ENCODE measurements at regions not wholly inside any gene's neighbourhood (a gene's known extent, or its start where the extent isn't known, plus 50 kb on each side); places are given as distances from the start of the nearest gene placed in this dataset.

- no peak for DNase-seq (ENCODE audit: low spot score)
Measured at GRCh38 chr4:138028923-138029322, 213.2 kb downstream of the SLC7A11 start.

DNA sequence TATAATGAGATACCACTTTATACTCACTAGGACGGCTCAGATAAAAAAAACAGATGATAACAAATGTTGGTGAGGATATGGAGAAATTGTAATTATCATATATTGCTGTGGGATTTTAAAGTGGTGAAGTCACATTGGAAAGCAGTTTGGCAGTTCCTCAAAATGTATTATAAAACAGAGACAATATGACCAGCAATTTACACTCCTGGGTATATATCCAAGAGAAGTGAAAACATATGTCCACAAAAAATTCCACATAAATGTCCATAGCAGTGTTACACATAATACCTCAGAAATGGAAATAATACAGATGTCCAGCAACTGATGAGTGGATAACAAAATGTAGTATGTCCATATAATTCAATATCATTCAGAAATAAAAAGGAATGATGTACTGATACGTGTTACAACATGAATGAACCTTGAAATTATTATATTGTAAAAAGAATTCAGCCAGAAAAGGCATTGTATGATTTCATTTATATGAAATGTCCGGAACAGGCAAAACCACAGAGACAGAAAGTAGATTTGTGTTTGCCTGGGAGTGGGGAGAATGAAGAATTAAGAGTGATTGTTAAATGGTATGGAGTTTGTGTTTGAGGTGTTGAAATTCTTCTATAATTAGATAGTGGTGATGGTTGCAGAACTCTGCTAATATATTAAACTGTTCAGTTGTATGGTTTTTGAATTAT lies 220.9 kb downstream of the SLC7A11 start:
- no peak for DNase-seq (ENCODE audit: low spot score)

DNA sequence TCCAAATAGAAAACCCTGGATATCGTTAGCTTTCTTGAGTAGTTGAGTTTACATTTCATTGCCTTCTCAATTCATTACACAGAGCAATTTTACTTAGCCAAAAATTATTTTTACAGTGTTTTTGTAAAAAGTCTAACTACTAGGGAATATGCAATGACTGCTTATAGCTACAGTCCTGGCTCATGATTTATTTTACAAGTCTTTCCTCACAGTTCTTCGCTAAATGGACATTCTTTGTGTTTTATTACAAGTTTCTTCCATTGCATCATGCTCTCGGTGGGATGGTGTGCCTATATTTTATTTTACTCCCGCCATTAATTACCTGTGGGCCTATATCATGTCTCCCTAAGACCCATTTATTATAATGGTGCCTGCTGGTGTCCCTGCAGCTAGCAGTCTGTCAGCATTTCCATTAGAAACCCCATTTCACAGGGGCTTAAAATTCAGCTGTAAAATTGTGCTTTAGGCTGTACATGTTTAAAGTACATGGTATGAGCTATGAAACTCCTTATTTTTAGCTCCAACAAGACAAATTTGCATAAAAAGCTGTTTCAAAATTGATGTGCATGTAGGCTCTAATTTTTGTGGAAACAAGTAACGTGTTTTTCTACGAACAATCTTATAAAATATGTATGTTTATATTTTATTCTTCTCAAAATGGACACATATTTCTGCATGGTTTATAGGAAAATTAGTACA lies 227.4 kb downstream of the SLC7A11 start:
- DNase-seq (ENCODE audit: low spot score), result no peak

GRCh38 chr4:138013625-138014024 lies 228.5 kb downstream of the SLC7A11 start:
- no peak for DNase-seq (ENCODE audit: low spot score)

- DNase-seq (ENCODE audit: low spot score), result no peak
Measured at GRCh38 chr4:138010639-138011038, 231.5 kb downstream of the SLC7A11 start.

- no peak for DNase-seq (ENCODE audit: low spot score)
Measured at GRCh38 chr4:138007572-138007971, 234.6 kb downstream of the SLC7A11 start.

- DNase-seq (ENCODE audit: low spot score), result no peak
Measured at GRCh38 chr4:138005486-138005885, 236.7 kb downstream of the SLC7A11 start.

DNA sequence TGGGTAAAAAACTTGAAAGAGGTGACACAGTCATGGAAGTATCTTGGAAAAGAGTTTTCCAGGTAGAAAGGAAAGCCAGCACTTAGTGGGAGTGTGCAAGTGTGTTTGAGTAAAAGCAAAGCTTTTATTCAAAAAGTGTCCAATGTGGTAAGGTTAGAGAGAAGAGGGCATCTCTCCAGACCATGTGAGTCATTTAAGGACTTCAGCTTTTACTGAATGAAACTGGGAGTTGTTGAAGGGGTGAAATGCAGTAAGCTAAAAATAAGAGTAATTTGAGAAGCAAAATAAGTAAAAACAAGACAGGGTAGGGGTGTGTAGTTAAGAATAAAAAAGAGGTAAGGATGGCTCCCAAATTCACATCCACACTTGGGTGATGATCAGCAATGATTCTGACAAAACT lies 238.9 kb downstream of the SLC7A11 start:
- DNase-seq (ENCODE audit: low spot score), result no peak

DNA sequence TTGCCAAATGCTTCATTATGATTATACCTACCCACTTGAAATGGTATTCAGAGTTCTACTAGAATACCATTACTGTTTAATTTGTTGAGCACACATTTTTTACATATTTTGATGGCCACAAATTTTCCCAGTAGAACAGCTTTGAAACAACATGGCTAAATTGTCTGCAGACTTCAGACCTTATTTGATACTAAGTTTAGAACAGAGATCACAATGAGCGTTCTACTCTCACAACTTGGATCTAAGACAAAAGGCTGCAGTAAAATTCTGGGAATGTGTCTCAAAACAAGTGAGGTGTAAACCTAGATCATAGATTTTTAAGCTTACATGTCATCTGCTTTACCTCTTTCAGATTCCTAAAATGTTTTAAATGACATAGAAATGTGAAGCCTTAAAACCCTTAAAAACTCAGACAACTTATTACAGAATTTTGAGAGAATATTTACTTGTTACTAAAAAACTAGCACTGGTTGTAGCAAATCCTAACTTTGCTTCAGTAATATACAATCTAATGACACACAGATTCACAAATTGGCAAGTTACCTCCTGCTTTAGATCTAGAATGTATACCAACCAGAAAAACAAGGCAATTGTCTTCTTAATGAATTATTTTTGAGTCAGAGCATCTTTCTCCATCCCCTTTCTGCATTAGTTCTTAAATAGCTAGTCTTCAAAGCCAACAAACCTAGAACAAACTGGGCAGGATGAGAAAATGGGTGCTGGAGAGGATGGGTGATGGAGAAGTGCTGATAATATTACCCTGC lies 243.3 kb downstream of the SLC7A11 start:
- DNase-seq (ENCODE audit: low spot score), result no peak

GRCh38 chr4:137997496-137997895 lies 244.7 kb downstream of the SLC7A11 start:
- DNase-seq (ENCODE audit: low spot score), result no peak

- no peak for DNase-seq (ENCODE audit: low spot score)
Measured at GRCh38 chr4:137994853-137995252, 247.3 kb downstream of the SLC7A11 start.

DNA sequence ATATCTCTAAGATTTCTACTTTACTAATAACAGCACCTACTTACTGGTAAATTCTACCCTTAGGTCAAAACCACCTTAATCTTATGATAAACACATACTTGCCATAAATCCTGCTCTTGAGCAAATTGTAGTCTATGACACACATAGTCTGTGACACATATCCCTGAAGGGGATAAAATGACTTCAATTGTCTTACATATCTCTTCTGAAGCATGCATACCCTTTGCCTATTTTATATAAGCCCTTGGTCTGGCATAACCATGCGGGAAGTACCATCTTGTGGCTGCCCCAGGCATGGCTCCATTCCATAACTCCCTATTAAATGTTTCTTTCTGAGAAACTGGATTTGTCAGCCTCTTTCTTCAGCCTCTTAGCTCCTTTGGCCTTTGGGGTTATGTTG lies 248.9 kb downstream of the SLC7A11 start:
- no peak for DNase-seq (ENCODE audit: low spot score)

DNA sequence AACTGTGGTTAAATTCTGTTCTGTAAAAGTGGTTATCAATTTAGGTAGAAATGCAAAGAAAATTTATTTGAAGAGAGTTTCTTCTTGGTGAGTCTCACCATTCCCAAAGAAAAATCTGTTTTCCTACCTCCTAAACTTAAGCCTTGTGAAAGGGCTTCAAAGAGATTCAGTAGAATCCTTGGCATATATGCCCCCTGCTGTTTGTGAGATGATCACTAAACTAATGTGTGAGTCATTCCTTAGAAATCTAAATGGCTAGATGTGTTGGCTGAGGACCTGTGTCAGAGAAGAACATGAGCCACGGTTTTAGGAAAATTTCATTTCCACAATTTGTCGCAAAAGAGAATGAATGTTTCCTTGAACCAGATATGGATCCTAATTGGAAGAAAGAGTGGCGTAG lies 260.9 kb downstream of the SLC7A11 start:
- no peak for DNase-seq (ENCODE audit: low spot score)

- no peak for DNase-seq (ENCODE audit: low spot score)
Measured at GRCh38 chr4:137980641-137981040, 261.5 kb downstream of the SLC7A11 start.

DNA sequence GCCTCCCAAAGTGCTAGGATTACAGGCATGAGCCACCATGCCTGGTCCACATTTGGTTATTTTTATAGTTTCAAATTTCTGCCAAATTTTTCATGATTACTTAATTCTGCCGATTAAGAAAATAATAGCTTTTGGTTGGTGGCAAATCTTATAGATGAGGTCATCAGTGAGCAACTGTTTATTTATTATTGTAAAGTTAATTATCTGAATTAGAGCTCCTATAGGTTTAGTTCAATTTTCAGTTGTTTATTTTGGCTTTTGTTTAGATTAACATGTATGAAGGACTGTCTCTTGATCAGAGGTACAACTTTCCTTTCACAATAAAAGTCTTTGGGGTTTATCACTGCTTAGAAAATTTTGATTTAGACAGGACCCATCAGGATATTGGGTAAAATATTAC lies 262.2 kb downstream of the SLC7A11 start:
- no peak for DNase-seq (ENCODE audit: low spot score)

DNA sequence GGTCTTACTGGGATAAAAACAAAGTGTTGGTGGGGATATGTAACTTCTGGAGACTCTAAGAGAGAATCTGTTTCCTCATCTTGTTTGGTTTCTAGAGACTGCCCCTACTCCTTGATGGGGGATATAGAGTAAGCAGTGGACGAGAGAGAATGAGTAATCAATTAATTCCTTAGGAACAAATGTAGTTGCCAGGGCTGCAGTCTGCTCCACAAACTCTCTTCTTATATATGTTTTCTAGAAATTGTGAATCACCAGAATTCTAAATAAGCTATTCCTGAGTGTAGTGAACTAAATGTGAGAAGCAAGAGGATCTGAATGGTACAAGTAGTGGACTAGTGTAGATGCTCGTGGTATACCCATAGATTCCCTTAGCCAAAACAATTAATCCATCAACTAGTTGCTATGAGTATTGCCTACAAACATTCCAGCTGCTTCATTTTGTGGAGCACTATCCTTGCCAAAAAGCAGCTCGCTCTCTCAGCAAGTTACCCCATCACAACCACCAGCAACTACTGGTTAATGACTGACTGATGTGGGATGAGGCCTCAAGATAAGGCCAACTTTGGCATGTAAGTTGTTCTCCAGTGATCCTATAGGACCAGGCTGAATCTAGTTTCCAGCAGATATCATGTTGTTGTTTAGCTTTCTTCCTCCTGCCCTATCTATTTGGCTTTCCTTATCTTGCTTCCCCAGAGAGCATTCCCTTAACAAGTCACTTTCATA lies 273.0 kb downstream of the SLC7A11 start:
- no peak for DNase-seq (ENCODE audit: low spot score)

GRCh38 chr4:137967480-137968190 lies 274.5 kb downstream of the SLC7A11 start:
- DNase-seq (ENCODE audit: low spot score), result no peak

DNA sequence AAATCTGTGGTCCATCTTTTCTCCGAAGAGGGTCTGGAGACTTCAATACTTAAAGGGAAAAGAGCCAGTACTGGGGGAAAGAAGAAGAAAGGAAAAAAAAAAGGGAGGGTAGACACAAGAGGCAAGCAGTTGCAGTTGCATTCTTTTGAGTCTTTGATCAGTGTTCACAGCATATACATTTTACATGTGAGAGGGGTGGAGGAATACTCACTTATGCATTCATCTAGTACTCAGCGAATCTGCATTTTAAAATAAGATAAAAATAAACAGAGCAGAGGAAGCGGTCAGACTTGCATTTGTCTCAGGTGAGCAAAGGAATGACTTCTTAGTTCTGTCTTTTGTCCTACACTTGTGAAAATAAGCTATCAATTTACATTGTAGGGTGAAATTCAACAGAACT lies 275.6 kb downstream of the SLC7A11 start:
- no peak for DNase-seq (ENCODE audit: low spot score)

DNA sequence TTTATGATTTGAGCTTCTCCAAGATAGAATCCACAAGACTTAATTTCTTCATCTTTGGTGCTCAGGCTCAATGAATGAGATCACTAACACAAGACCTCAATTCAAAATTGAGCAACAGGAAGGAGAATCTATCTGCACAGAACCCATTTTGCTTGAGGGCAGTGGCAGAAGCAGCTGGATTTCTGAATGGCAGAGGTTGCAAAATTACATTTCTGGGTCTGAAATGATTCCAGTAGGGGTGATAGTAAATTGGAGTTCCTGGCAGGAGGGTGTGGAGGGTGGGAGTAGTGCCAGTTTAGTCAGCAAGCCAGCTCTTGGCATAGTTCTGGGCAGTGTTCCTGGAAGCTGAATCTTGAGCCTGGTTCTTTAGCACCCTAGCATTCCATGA lies 281.1 kb downstream of the SLC7A11 start:
- DNase-seq (ENCODE audit: low spot score), result no peak

GRCh38 chr4:137960371-137961050 lies 281.6 kb downstream of the SLC7A11 start:
- DNase-seq (ENCODE audit: low spot score), result no peak
